ENCODE measurements at regions not wholly inside any gene's neighbourhood (a gene's known extent, or its start where the extent isn't known, plus 50 kb on each side); places are given as distances from the start of the nearest gene placed in this dataset.

GRCh38 chr12:97994746-97995484 is 520.5 kb upstream of the TMPO start:
- no peak for DNase-seq

GRCh38 chr12:97995559-97995958 is 519.8 kb upstream of the TMPO start:
- no peak for DNase-seq

GRCh38 chr12:98001430-98001829 is 514.0 kb upstream of the TMPO start:
- no peak for DNase-seq

- DNase-seq, result no peak
Measured at GRCh38 chr12:98002887-98003493, 512.4 kb upstream of the TMPO start.

DNA sequence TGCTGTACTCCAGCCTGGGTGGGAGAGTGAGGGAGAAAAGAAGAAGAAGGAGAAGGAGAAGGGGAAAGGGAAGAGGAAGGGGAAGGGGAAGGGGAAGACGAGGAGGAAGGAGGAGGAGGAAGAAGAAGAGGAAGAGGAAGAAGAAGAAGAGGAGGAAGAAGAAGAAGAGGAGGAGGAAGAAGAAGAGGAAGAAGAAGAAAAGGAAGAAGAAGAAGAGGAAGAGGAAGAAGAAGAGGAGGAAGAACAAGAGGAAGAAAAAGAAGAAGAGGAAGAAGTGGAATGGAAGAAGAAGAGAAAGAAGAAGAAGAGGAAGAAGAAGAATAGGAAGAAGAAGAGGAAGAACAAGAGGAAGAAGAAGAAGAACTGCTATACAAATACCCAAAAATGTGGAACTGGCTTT is 507.4 kb upstream of the TMPO start:
- no peak for DNase-seq

GRCh38 chr12:98013560-98013959 is 501.8 kb upstream of the TMPO start:
- DNase-seq, result no peak

GRCh38 chr12:98018836-98019235 is 496.6 kb upstream of the TMPO start:
- no peak for DNase-seq

DNA sequence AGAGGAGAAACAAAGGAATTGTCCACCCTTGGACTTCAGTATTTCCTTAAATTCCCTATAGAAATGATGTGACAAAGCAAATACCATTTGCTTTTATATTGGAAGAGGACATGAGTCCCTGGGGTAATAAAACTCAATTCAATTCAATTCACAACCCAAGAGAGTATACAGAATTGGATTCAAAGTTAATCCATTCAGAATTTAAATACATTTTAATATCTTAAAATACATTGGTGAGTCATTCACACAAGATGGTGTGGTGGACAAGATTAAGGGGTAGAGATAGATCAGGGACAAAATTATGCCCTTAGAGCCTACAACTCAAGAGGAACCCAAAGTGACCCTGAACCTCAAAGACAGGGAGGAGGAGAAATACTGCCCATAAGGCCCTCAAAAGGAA is 495.0 kb upstream of the TMPO start:
- no peak for DNase-seq

DNA sequence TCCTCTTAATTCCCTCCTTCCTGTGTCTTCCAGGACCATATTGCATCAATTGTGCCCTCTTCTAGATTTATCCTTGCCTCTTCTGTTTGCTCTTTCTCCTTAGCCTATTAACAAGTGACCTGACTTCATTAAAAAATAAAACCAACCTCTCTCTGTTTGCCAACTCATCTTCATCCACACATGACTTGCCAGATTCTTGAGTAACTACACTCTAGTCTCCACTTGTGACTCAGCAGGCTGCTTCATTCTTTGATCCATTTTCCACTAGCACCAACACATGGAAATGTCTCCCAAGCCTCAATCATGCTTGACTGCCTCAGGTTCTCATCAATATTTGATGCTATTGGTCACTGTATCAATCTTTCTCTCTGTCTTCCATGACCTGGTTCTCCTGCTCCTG is 492.4 kb upstream of the TMPO start:
- no peak for DNase-seq

DNA sequence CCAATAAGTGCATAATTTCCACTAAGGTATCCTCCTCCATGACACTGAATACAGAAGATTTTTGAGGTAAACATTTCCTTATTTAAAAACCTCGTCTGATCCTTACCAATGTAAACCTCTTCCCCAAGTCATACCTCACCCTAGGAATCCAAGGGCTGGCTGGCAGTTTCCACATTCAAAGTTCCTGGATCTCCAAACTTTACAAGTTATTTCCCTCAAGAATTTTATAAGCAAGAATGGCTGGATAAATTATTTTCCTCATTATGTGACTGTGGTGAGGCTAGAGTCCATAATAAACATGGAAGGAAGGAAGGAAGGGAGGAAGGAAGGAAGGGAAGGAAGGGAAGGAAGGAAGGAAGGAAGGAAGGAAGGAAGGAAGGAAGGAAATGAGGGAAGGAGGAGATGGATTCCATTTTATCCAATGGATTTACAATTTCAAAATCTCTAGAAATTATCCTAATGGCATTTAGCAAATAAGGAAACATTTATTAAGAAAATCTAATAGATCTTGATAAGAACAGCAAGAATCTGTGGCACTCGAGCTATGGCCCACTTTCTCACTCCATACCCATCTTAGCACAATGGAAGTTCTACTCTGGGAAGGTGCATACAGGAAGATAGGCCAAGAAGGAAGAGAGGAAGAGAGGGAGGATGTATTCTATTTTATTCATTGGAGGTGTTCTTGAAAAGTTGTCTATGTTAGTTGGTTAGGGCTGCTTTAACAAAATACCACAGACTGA is 477.8 kb upstream of the TMPO start:
- no peak for DNase-seq

DNA sequence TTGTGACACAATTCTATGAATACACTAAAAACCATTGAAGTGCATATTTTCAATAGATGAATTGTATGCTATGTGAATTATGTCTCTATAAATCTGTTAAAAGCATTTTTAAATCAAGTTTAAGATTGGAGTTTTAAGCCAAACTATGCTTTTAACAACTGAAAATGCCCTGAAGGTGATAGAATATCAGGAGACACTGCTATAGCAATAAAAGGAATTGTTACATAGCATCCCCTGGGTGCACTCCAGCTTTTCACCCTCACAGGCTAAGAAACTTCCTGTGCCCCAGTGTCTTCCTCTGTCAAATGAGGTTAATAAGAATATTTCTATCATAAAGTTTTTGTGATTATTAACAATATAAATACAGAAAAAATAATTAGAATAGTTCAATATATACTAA is 472.7 kb upstream of the TMPO start:
- no peak for DNase-seq

- DNase-seq, result no peak
Measured at GRCh38 chr12:98045395-98045794, 470.0 kb upstream of the TMPO start.

DNA sequence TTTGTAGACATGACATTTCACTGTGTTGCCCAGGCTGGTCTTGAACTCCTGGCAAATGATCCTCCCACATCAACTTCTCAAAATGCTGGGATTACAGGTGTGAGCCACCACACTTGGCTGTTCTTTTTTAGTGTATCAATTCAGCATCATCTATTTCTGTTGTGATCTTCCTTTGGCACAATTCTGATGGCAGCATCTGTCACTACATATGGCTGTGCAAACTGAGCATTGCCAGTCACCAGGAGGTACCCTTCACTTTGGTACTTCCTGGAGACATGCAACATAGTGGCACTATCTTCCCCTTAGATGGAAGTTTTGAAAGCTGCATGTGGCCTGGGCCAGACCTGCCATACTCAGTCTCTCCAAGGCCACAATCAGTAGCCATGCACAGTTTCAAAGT is 467.1 kb upstream of the TMPO start:
- no peak for DNase-seq

GRCh38 chr12:98053202-98053601 is 462.2 kb upstream of the TMPO start:
- DNase-seq, result no peak

- DNase-seq, result no peak
Measured at GRCh38 chr12:98057701-98058100, 457.7 kb upstream of the TMPO start.

GRCh38 chr12:98058213-98058612 is 457.2 kb upstream of the TMPO start:
- DNase-seq, result no peak

GRCh38 chr12:98058838-98059237 is 456.6 kb upstream of the TMPO start:
- no peak for DNase-seq

GRCh38 chr12:98059659-98060343 is 455.6 kb upstream of the TMPO start:
- DNase-seq, result no peak

GRCh38 chr12:98060411-98060810 is 455.0 kb upstream of the TMPO start:
- no peak for DNase-seq

GRCh38 chr12:98062464-98063245 is 452.7 kb upstream of the TMPO start:
- DNase-seq, result no peak

DNA sequence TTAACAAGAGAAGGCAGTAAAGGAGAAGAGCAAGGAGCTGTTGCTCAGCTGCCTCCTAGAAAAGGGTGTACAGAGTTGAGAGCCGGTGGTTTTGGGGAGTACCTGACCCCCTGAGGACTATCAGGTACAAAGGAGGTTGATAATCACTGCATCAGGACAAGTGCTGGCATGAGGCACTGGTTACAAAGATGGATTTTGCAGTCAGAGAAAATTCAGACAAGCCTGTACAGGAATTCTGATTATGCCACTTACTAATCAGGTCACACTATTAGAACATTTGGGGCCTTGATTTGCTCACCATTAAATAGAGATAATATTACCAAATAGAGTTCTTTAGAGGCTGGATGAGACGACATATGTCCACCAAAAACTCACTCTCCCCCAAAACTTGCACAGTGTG is 450.9 kb upstream of the TMPO start:
- no peak for DNase-seq

DNA sequence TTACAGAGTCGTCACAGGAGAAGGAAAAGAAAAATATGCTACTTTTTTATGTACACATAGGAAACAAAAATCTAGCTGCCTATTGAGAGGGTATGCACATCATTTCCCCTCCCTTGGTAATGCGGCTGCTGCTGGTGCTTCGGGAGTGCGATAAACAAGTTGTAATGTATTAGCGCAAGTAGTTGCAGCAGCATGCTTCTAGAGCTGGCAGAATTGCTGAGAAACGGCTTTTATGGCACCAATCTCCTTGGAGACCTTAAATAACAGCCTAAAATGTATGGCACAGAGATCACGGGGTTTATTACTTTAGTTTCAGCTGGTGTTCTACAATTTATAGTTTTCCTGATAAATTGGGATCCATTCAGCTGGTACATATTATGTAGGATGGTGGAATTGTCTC is 447.6 kb upstream of the TMPO start:
- no peak for DNase-seq

DNA sequence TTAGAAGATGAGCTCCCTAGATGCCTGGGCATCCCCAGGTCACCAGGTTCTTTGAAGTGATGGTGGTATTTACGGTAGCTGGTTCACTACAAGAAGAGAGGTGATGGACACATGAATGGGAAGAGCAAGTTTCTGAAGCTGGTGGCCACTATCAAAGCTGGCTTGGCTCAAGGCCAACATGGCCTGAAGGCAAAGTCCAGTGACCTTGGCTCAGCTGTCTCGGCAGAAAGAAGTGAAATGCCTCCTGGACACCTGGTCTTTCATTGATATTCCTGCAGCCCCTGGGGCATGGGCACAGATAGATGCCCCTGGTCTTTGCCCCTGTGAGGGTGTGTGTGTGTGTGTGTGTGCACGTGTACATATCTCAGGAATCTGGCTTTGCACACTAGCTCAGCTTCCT is 441.8 kb upstream of the TMPO start:
- no peak for DNase-seq

Data from activated CD4-positive, CD25-positive, alpha-beta regulatory T cell treated with anti-CD3 and anti-CD28 coated beads, Interleukin-2, amount 50 U/mL, for 72 hours (primary cell).